GM12878 (cell line): ENCODE measurements at regions not wholly inside any gene's neighbourhood (a gene's known extent, or its start where the extent isn't known, plus 50 kb on each side); places are given as distances from the start of the nearest gene placed in this dataset.
A peak's percentile ranks its signal among the peaks of the same experiment; 100 is the strongest.

Experiments
- ATAC-seq: fragments of 200-7000 bp; cut with Tn5 transposase; 3 replicates; pipeline ENCODE4 v1.9.1; 2020; ENCODE audit warnings: mild to moderate bottlenecking, moderate library complexity
- BruUV-seq: library from RNA; stranded (reverse); fragments of 400-500 nt; replicated peaks from 2 replicates; lab custom pipeline; 2021; lab: Mats Ljungman, UMichigan
- CTCF ChIA-PET: fragments of 300-600 bp; sonication (Branson Sonifier 250); formaldehyde crosslinking; extraction: SDS; loops from one replicate; lab custom pipeline; 2021; ENCODE audit warnings: inconsistent platforms; lab: Yijun Ruan, JAX
- POLR2A ChIA-PET: fragments of 350-600 bp; formaldehyde crosslinking; extraction: SDS; loops from one replicate; lab custom pipeline; 2021; ENCODE audit warnings: inconsistent platforms; lab: Charles Lee
- RAD21 ChIA-PET: fragments of 300-600 bp; sonication (Branson Sonifier 250); formaldehyde crosslinking; loops from one replicate; lab custom pipeline; 2023; ENCODE audit warnings: antibody characterized with exemption; ENCODE audit not compliant: unreplicated experiment; lab: Charles Lee
- SMC1A ChIA-PET: fragments of 300-600 bp; sonication (Branson Sonifier 250); formaldehyde crosslinking; loops from one replicate; lab custom pipeline; 2023; ENCODE audit not compliant: unreplicated experiment, uncharacterized antibody; lab: Charles Lee
- DNase-seq: peaks from one replicate; pipeline ENCODE4 v3.0.0-alpha.2; 2011; ENCODE audit warnings: low read depth, low spot score
- FAIRE-seq: peaks from 3 replicates; lab custom pipeline; 2011; peaks lifted over from hg19 to GRCh38; lab: Jason Lieb, UNC
- H2AFZ ChIP-seq: 2 replicates; pipeline ENCODE4 v1.6.0; 2011; ENCODE audit warnings: low read depth, low read length, control low read depth; ENCODE audit not compliant: control insufficient read depth
- H3K27ac ChIP-seq: 2 replicates; pipeline ENCODE4 v1.5.1; 2011; ENCODE audit warnings: control low read depth; ENCODE audit not compliant: control insufficient read depth, insufficient read depth
- H3K27me3 ChIP-seq, 2 experiments: replicated peaks in 1 of 2; 2 replicates each; pipeline versions ENCODE4 v1.6.0 to v1.6.1; 2011; ENCODE audit warnings: low read length in 1 of 2; ENCODE audit not compliant: control insufficient read depth in 2 of 2, insufficient read depth in 2 of 2
- H3K36me3 ChIP-seq, 2 experiments: 2 replicates each; pipeline ENCODE4 v1.5.1; 2011; ENCODE audit warnings: low read length in 1 of 2; ENCODE audit not compliant: control insufficient read depth in 2 of 2, insufficient read depth in 2 of 2
- H3K4me1 ChIP-seq: 2 replicates; pipeline ENCODE4 v1.6.1; 2011; ENCODE audit warnings: mild to moderate bottlenecking, low read length, moderate library complexity, mixed read lengths; ENCODE audit not compliant: control insufficient read depth, insufficient read depth
- H3K4me2 ChIP-seq: 2 replicates; pipeline ENCODE4 v1.6.0; 2011; ENCODE audit warnings: control low read depth; ENCODE audit not compliant: control insufficient read depth, insufficient read depth
- H3K4me3 ChIP-seq: fragments of 200-600 bp; sonication (generic); 2 replicates; pipeline ENCODE4 v1.5.1; 2016
- H3K79me2 ChIP-seq: 2 replicates; pipeline ENCODE4 v1.6.0; 2011; ENCODE audit warnings: low read length; ENCODE audit not compliant: control insufficient read depth, insufficient read depth
- H3K9ac ChIP-seq: 2 replicates; pipeline ENCODE4 v1.8.0; 2011; ENCODE audit warnings: low read length, control low read depth, mixed read lengths; ENCODE audit not compliant: control insufficient read depth, insufficient read depth
- H3K9me3 ChIP-seq: replicated peaks from 3 replicates; pipeline ENCODE4 v1.5.1; 2011; ENCODE audit warnings: mild to moderate bottlenecking, low read length; ENCODE audit not compliant: control insufficient read depth, insufficient read depth
- H4K20me1 ChIP-seq: 2 replicates; pipeline ENCODE4 v1.6.0; 2011; ENCODE audit not compliant: control insufficient read depth, insufficient read depth
- DPF2 ChIP-seq: fragments of 450-650 bp; IDR thresholded peaks from 2 replicates; pipeline ENCODE4 v1.6.1; 2017; ENCODE audit warnings: mild to moderate bottlenecking
- GATAD2B ChIP-seq: fragments of 450-650 bp; conservative IDR thresholded peaks from 2 replicates; pipeline ENCODE4 v1.6.1; 2017; ENCODE audit warnings: low read depth, mild to moderate bottlenecking, moderate library complexity
- HDAC6 ChIP-seq: fragments of 200-600 bp; sonication (generic); IDR thresholded peaks from one replicate; pipeline ENCODE4 v1.8.0; 2017; ENCODE audit warnings: antibody characterized with exemption; ENCODE audit not compliant: unreplicated experiment
- LARP7 ChIP-seq: fragments of 450-650 bp; IDR thresholded peaks from 2 replicates; pipeline ENCODE4 v1.6.1; 2017; ENCODE audit warnings: mild to moderate bottlenecking
- MEF2B ChIP-seq: fragments of 450-650 bp; IDR thresholded peaks from 2 replicates; pipeline ENCODE4 v1.6.1; 2018; ENCODE audit warnings: mild to moderate bottlenecking, moderate library complexity; ENCODE audit not compliant: partially characterized antibody, poor library complexity, severe bottlenecking
- PAX8 ChIP-seq: fragments of 450-650 bp; IDR thresholded peaks from 2 replicates; pipeline ENCODE4 v1.6.1; 2017; ENCODE audit warnings: mild to moderate bottlenecking, moderate library complexity
- POLR2AphosphoS2 ChIP-seq: IDR thresholded peaks from 2 replicates; pipeline ENCODE4 v1.6.1; 2011; ENCODE audit warnings: low read depth, mild to moderate bottlenecking, low read length, improper control_type of control experiment, moderate library complexity
- RCOR1 ChIP-seq: conservative IDR thresholded peaks from 2 replicates; pipeline ENCODE4 v1.6.1; 2012; ENCODE audit warnings: low read depth, low read length, improper control_type of control experiment
- ZNF622 ChIP-seq: fragments of 450-650 bp; IDR thresholded peaks from 2 replicates; pipeline ENCODE4 v1.6.1; 2017; ENCODE audit warnings: mild to moderate bottlenecking, inconsistent platforms
- ZZZ3 ChIP-seq: IDR thresholded peaks from 2 replicates; pipeline ENCODE4 v1.6.1; 2011; ENCODE audit warnings: low read depth; ENCODE audit not compliant: control insufficient read depth, insufficient read length
- WGBS: methylation state at CpG from one replicate; pipeline ENCODE4 v1.1.6; 2016; ENCODE audit warnings: low lambda C conversion rate; ENCODE audit not compliant: insufficient replicate concordance, insufficient coverage; ENCODE audit errors: missing lambda C conversion rate; 5-methylcytosine and 5-hydroxymethylcytosine counted together
- in situ Hi-C: fragments of 300-500 bp; cut with MboI; formaldehyde crosslinking; loops from 9 replicates; pipeline ENCODE4 v1.14.3; 2018; ENCODE audit warnings: mixed read lengths
- intact Hi-C: fragments of 100-400 bp; cut with micrococcal nuclease; formaldehyde crosslinking; loops from one replicate; pipeline ENCODE4 v1.14.2; 2022; ENCODE audit not compliant: unreplicated experiment
- TF ChIP-seq, protein P1 (sequence below): IDR thresholded peaks from 2 replicates; pipeline ENCODE4 v1.6.1; 2011; ENCODE audit warnings: borderline replicate concordance, low read depth, mild to moderate bottlenecking, moderate library complexity, mixed read lengths, low read length; ENCODE audit not compliant: insufficient read depth; ENCODE audit errors: extremely low read length
- TF ChIP-seq, protein P2 (sequence below): fragments of 450-650 bp; formaldehyde crosslinking; IDR thresholded peaks from 2 replicates; pipeline ENCODE4 v1.5.0; 2022; ENCODE audit warnings: mild to moderate bottlenecking, missing genetic modification characterization
- TF ChIP-seq, protein P3 (sequence below): IDR thresholded peaks from 2 replicates; pipeline ENCODE4 v1.6.1; 2012; ENCODE audit warnings: low read depth, low read length, improper control_type of control experiment

DNA sequence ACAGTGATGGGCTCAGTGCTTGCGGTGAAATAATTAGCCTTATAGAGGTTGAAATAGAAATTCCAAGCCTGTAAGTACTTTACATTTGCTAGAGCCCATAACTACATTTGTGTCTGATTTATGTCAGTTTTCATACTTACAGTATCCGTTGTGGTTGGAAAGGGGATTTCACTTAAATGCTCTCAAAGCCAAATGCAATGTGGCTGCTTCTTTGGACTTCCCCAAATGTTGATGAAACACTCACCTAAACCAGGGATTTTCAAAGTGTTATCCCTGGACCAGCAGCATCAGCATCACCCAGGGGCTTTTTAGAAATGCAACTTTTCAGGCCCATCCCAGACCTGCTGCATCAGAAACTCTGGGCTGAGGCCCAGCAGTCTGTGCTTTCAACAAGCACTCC lies 378.7 kb downstream of the MCTP2 start (continued):
- TF ChIP-seq GATAD2B (no peak), PAX8 (no peak), HDAC6 (no peak)
- TF ChIP-seq, protein P1, sequence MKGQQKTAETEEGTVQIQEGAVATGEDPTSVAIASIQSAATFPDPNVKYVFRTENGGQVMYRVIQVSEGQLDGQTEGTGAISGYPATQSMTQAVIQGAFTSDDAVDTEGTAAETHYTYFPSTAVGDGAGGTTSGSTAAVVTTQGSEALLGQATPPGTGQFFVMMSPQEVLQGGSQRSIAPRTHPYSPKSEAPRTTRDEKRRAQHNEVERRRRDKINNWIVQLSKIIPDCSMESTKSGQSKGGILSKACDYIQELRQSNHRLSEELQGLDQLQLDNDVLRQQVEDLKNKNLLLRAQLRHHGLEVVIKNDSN, result no peak

DNA sequence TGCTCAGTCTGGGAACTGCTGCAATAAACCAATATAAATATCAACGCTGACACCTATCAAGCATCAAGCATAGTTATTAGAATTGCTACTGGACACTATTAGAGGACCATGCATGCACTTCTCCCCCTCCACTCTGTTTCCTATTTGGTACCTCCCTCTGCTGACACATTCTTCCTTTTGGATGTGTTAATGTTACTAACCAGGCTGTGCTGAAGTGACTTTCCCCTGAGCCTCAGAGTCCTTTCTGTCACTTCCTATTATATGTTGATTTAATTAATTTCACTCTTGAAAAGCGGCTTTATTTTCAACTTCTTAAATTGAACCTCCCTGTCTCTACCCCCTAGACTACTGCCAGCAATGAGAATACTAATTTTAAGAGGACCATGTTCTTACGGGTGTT lies 379.1 kb downstream of the MCTP2 start:
- intact Hi-C loops, result no loop called here
- Histone ChIP-seq H3K79me2 (no peaks in the 10 kb centered on the region), H2AFZ (no peak overlapping the region)

More for the DNA sequence above, 379.1 kb downstream of the MCTP2 start:
- no peak overlapping the region for H3K27ac ChIP-seq
- CTCF ChIA-PET, result no interaction called here
- in situ Hi-C loops, result no loop called here
- H3K4me1 ChIP-seq, result no peaks in the 10 kb centered on the region
- FAIRE-seq (no peak), DNase-seq (no peak), ATAC-seq (peak; percentile 55)
- BruUV-seq, result no TSS peak
- H3K27me3 ChIP-seq, result no peaks in the 10 kb centered on the region
- RAD21 ChIA-PET, result no interaction called here
- 28% methylated on average over 3 of the region's 3 CpGs for WGBS
- H3K9me3 ChIP-seq, result no peaks in the 10 kb centered on the region
- H3K9ac ChIP-seq, result no peak overlapping the region
- TF ChIP-seq RCOR1 (no peak), ZNF622 (no peak), LARP7 (no peak), MEF2B (no peak), POLR2AphosphoS2 (no peak), DPF2 (no peak), ZZZ3 (no peak)
- TF ChIP-seq, protein P2, sequence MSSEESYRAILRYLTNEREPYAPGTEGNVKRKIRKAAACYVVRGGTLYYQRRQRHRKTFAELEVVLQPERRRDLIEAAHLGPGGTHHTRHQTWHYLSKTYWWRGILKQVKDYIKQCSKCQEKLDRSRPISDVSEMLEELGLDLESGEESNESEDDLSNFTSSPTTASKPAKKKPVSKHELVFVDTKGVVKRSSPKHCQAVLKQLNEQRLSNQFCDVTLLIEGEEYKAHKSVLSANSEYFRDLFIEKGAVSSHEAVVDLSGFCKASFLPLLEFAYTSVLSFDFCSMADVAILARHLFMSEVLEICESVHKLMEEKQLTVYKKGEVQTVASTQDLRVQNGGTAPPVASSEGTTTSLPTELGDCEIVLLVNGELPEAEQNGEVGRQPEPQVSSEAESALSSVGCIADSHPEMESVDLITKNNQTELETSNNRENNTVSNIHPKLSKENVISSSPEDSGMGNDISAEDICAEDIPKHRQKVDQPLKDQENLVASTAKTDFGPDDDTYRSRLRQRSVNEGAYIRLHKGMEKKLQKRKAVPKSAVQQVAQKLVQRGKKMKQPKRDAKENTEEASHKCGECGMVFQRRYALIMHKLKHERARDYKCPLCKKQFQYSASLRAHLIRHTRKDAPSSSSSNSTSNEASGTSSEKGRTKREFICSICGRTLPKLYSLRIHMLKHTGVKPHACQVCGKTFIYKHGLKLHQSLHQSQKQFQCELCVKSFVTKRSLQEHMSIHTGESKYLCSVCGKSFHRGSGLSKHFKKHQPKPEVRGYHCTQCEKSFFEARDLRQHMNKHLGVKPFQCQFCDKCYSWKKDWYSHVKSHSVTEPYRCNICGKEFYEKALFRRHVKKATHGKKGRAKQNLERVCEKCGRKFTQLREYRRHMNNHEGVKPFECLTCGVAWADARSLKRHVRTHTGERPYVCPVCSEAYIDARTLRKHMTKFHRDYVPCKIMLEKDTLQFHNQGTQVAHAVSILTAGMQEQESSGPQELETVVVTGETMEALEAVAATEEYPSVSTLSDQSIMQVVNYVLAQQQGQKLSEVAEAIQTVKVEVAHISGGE, result no peak
- TF ChIP-seq, protein P3, sequence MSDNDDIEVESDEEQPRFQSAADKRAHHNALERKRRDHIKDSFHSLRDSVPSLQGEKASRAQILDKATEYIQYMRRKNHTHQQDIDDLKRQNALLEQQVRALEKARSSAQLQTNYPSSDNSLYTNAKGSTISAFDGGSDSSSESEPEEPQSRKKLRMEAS, result no peak
- no peaks in the 10 kb centered on the region for H4K20me1 ChIP-seq
- no peak overlapping the region for H3K4me2 ChIP-seq
- POLR2A ChIA-PET, result no interaction called here
- no peaks in the 10 kb centered on the region for H3K36me3 ChIP-seq
- SMC1A ChIA-PET, result no interaction called here
- H3K4me3 ChIP-seq, result no peak overlapping the region
